ENCODE measurements at regions not wholly inside any gene's neighbourhood (a gene's known extent, or its start where the extent isn't known, plus 50 kb on each side); places are given as distances from the start of the nearest gene placed in this dataset.

GRCh38 chr12:98109266-98109665, 406.1 kb upstream of the TMPO start:
- Histone ChIP-seq H3K27ac (ENCODE audit: low read length in 2 of 2) (no peak overlapping the region), H3K36me3 (replicated peaks in 1 of 2; ENCODE audit: control extremely low read depth in 1 of 2, control insufficient read depth in 1 of 2, extremely low read depth in 1 of 2, insufficient read depth in 2 of 2, low read length in 1 of 2) (no peaks in the 10 kb centered on the region), H3K4me3 (ENCODE audit: control extremely low read depth in 1 of 5, extremely low read depth in 1 of 5, insufficient read depth in 1 of 5, low read depth in 2 of 5, low read length in 4 of 5) (no peak overlapping the region), H3K4me2 (replicated peaks; ENCODE audit: low read depth, low read length, poor library complexity, severe bottlenecking) (no peak overlapping the region), H2AFZ (ENCODE audit: insufficient read depth, low read depth, low read length, poor library complexity, severe bottlenecking) (no peak overlapping the region), H3K27me3 (replicated peaks in 1 of 4; ENCODE audit: control extremely low read depth in 1 of 4, control insufficient read depth in 3 of 4, insufficient read depth in 4 of 4, low read length in 3 of 4) (no peaks in the 10 kb centered on the region), H4K20me1 (ENCODE audit: control insufficient read depth, insufficient read depth, low read length, poor library complexity, severe bottlenecking) (no peaks in the 10 kb centered on the region), H3K9ac (ENCODE audit: low read length) (no peak overlapping the region), H3K79me2 (ENCODE audit: control insufficient read depth, insufficient read depth, low read length) (no peaks in the 10 kb centered on the region), H3K4me1 (ENCODE audit: control insufficient read depth in 2 of 2, insufficient read depth in 2 of 2, low read length in 2 of 2) (no peaks in the 10 kb centered on the region), H3K9me3 (ENCODE audit: control extremely low read depth in 1 of 3, control insufficient read depth in 2 of 3, insufficient read depth in 1 of 3, low read length in 2 of 3) (no peaks in the 10 kb centered on the region)
- ChIA-PET POLR2A (no interaction called here), CTCF (no interaction called here)
- intact Hi-C loops (cut with micrococcal nuclease): loop anchor here (1.0 kb wide), 1 partner anchor 45 kb away; no protein-coding TSS in a partner anchor
- no peak for ATAC-seq (ENCODE audit: low read depth)
- no CpG with 5 or more reads among the region's 3 CpGs for WGBS (ENCODE audit: insufficient coverage)
- no peaks in the 10 kb centered on the region for H3K9me3 Mint-ChIP-seq (ENCODE audit: insufficient read depth)
- no peak for DNase-seq
- no peak overlapping the region for H3K27ac Mint-ChIP-seq
- H3K27me3 Mint-ChIP-seq: no peaks in the 10 kb centered on the region
- TF ChIP-seq EZH2 (IDR thresholded peaks at IDR 0.05; ENCODE audit: borderline replicate concordance, insufficient read depth, low read depth, low read length, poor library complexity, severe bottlenecking) (no peak), CTCF (IDR thresholded peaks at IDR 0.05) (no peak)
- no peak overlapping the region for H3K4me3 Mint-ChIP-seq
- no peaks in the 10 kb centered on the region for H3K4me1 Mint-ChIP-seq

GRCh38 chr12:98110536-98110935, 404.9 kb upstream of the TMPO start:
- no peaks in the 10 kb centered on the region for H3K27me3 Mint-ChIP-seq
- H3K4me2 ChIP-seq (replicated peaks; ENCODE audit: low read depth, low read length, poor library complexity, severe bottlenecking): no peak overlapping the region
- ATAC-seq (ENCODE audit: low read depth) (no peak), DNase-seq (no peak)
- no peak for TF ChIP-seq CTCF (IDR thresholded peaks at IDR 0.05)
- no peak for TF ChIP-seq EZH2 (IDR thresholded peaks at IDR 0.05; ENCODE audit: borderline replicate concordance, insufficient read depth, low read depth, low read length, poor library complexity, severe bottlenecking)
- H3K27ac Mint-ChIP-seq: no peak overlapping the region
- ChIA-PET POLR2A (no interaction called here), CTCF (no interaction called here)
- H3K9me3 Mint-ChIP-seq (ENCODE audit: insufficient read depth): no peaks in the 10 kb centered on the region
- H2AFZ ChIP-seq (ENCODE audit: insufficient read depth, low read depth, low read length, poor library complexity, severe bottlenecking): no peak overlapping the region
- no peaks in the 10 kb centered on the region for H4K20me1 ChIP-seq (ENCODE audit: control insufficient read depth, insufficient read depth, low read length, poor library complexity, severe bottlenecking)
- H3K9me3 ChIP-seq (ENCODE audit: control extremely low read depth in 1 of 3, control insufficient read depth in 2 of 3, insufficient read depth in 1 of 3, low read length in 2 of 3): no peaks in the 10 kb centered on the region
- H3K79me2 ChIP-seq (ENCODE audit: control insufficient read depth, insufficient read depth, low read length): no peaks in the 10 kb centered on the region
- H3K4me1 ChIP-seq (ENCODE audit: control insufficient read depth in 2 of 2, insufficient read depth in 2 of 2, low read length in 2 of 2): no peaks in the 10 kb centered on the region
- 92% methylated on average over 8 of the region's 8 CpGs for WGBS (ENCODE audit: insufficient coverage)
- no peaks in the 10 kb centered on the region for H3K27me3 ChIP-seq (replicated peaks in 1 of 4; ENCODE audit: control extremely low read depth in 1 of 4, control insufficient read depth in 3 of 4, insufficient read depth in 4 of 4, low read length in 3 of 4)
- no peak overlapping the region for H3K4me3 ChIP-seq (ENCODE audit: control extremely low read depth in 1 of 5, extremely low read depth in 1 of 5, insufficient read depth in 1 of 5, low read depth in 2 of 5, low read length in 4 of 5)
- no peak overlapping the region for H3K9ac ChIP-seq (ENCODE audit: low read length)
- no peaks in the 10 kb centered on the region for H3K4me1 Mint-ChIP-seq
- no peak overlapping the region for H3K4me3 Mint-ChIP-seq
- H3K27ac ChIP-seq (ENCODE audit: low read length in 2 of 2): no peak overlapping the region
- H3K36me3 ChIP-seq (replicated peaks in 1 of 2; ENCODE audit: control extremely low read depth in 1 of 2, control insufficient read depth in 1 of 2, extremely low read depth in 1 of 2, insufficient read depth in 2 of 2, low read length in 1 of 2): no peaks in the 10 kb centered on the region
- intact Hi-C loops (cut with micrococcal nuclease): no loop called here
